ENCODE measurements at regions not wholly inside any gene's neighbourhood (a gene's known extent, or its start where the extent isn't known, plus 50 kb on each side); places are given as distances from the start of the nearest gene placed in this dataset.

- Mint-ChIP-seq H3K4me1 (ENCODE audit: unreplicated experiment) (peaks cover 6% of the 10 kb centered on the region), H3K9me3 (ENCODE audit: unreplicated experiment) (peaks cover 7% of the 10 kb centered on the region), H3K27ac (ENCODE audit: unreplicated experiment) (no peak overlapping the region), H3K27me3 (ENCODE audit: unreplicated experiment) (no peaks in the 10 kb centered on the region), H3K36me3 (ENCODE audit: unreplicated experiment) (no peaks in the 10 kb centered on the region), H3K4me3 (ENCODE audit: unreplicated experiment) (no peak overlapping the region)
- no peak for DNase-seq (ENCODE audit: extremely low spot score, unreplicated experiment)
- no peak for TF ChIP-seq CTCF (IDR thresholded peaks at IDR 0.05)
Observed at GRCh38 chr4:185895866-185896265, 83.9 kb upstream of the SORBS2 start.

- H3K4me1 Mint-ChIP-seq (ENCODE audit: unreplicated experiment): peaks cover 6% of the 10 kb centered on the region
- no peak overlapping the region for H3K4me3 Mint-ChIP-seq (ENCODE audit: unreplicated experiment)
- no peak overlapping the region for H3K27ac Mint-ChIP-seq (ENCODE audit: unreplicated experiment)
- no peaks in the 10 kb centered on the region for H3K36me3 Mint-ChIP-seq (ENCODE audit: unreplicated experiment)
- TF ChIP-seq CTCF (IDR thresholded peaks at IDR 0.05): no peak
- DNase-seq (ENCODE audit: extremely low spot score, unreplicated experiment): no peak
- H3K27me3 Mint-ChIP-seq (ENCODE audit: unreplicated experiment): no peaks in the 10 kb centered on the region
- H3K9me3 Mint-ChIP-seq (ENCODE audit: unreplicated experiment): peaks cover 7% of the 10 kb centered on the region
Observed at GRCh38 chr4:185896817-185897488, 85.0 kb upstream of the SORBS2 start.

- no peak for DNase-seq (ENCODE audit: extremely low spot score, unreplicated experiment)
- Mint-ChIP-seq H3K27ac (ENCODE audit: unreplicated experiment) (no peak overlapping the region), H3K4me1 (ENCODE audit: unreplicated experiment) (peaks cover 6% of the 10 kb centered on the region), H3K27me3 (ENCODE audit: unreplicated experiment) (no peaks in the 10 kb centered on the region), H3K9me3 (ENCODE audit: unreplicated experiment) (no peaks in the 10 kb centered on the region), H3K36me3 (ENCODE audit: unreplicated experiment) (no peaks in the 10 kb centered on the region), H3K4me3 (ENCODE audit: unreplicated experiment) (no peak overlapping the region)
- no peak for TF ChIP-seq CTCF (IDR thresholded peaks at IDR 0.05)
Observed at GRCh38 chr4:185898413-185898812, 86.4 kb upstream of the SORBS2 start.

GRCh38 chr4:185899833-185900232 is 87.8 kb upstream of the SORBS2 start:
- no peak overlapping the region for H3K27ac Mint-ChIP-seq (ENCODE audit: unreplicated experiment)
- peaks cover 6% of the 10 kb centered on the region for H3K4me1 Mint-ChIP-seq (ENCODE audit: unreplicated experiment)
- H3K27me3 Mint-ChIP-seq (ENCODE audit: unreplicated experiment): no peaks in the 10 kb centered on the region
- TF ChIP-seq CTCF (IDR thresholded peaks at IDR 0.05): no peak
- H3K4me3 Mint-ChIP-seq (ENCODE audit: unreplicated experiment): no peak overlapping the region
- no peaks in the 10 kb centered on the region for H3K36me3 Mint-ChIP-seq (ENCODE audit: unreplicated experiment)
- no peak for DNase-seq (ENCODE audit: extremely low spot score, unreplicated experiment)
- no peaks in the 10 kb centered on the region for H3K9me3 Mint-ChIP-seq (ENCODE audit: unreplicated experiment)

GRCh38 chr4:185902654-185903053 is 90.7 kb upstream of the SORBS2 start:
- peaks cover 13% of the 10 kb centered on the region for H3K4me1 Mint-ChIP-seq (ENCODE audit: unreplicated experiment)
- H3K27ac Mint-ChIP-seq (ENCODE audit: unreplicated experiment): no peak overlapping the region
- DNase-seq (ENCODE audit: extremely low spot score, unreplicated experiment): no peak
- no peaks in the 10 kb centered on the region for H3K27me3 Mint-ChIP-seq (ENCODE audit: unreplicated experiment)
- no peak for TF ChIP-seq CTCF (IDR thresholded peaks at IDR 0.05)
- H3K4me3 Mint-ChIP-seq (ENCODE audit: unreplicated experiment): no peak overlapping the region
- no peaks in the 10 kb centered on the region for H3K9me3 Mint-ChIP-seq (ENCODE audit: unreplicated experiment)
- H3K36me3 Mint-ChIP-seq (ENCODE audit: unreplicated experiment): no peaks in the 10 kb centered on the region
